ENCODE measurements at regions not wholly inside any gene's neighbourhood (a gene's known extent, or its start where the extent isn't known, plus 50 kb on each side); places are given as distances from the start of the nearest gene placed in this dataset.

DNA sequence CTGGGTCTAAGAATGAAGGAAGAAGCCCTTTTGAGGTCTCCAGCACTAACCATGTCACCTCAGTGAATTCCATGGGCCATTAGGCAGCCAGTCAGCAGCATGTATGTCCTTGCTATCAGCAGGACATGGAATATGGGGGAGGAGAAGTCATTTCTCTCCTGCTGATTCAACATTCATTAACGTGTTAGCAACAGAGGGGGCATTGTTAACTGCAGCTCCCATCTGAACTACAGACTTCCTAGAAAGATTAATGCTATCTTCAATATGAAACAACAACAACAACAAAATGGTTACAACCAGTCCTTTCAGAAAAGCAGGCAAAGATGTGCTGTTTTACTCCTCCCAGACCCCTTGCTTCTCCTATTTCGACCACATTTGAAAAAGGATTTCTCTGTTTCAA is 120.4 kb upstream of the SLC34A2 start:
- H3K4me3 ChIP-seq (ENCODE audit: low read depth, low read length) = no peak overlapping the region
- no peak for DNase-seq (ENCODE audit: low read depth)
- TF ChIP-seq CTCF (IDR thresholded peaks at IDR 0.05; ENCODE audit: control insufficient read depth, extremely low read depth, insufficient read depth) = no peak

DNA sequence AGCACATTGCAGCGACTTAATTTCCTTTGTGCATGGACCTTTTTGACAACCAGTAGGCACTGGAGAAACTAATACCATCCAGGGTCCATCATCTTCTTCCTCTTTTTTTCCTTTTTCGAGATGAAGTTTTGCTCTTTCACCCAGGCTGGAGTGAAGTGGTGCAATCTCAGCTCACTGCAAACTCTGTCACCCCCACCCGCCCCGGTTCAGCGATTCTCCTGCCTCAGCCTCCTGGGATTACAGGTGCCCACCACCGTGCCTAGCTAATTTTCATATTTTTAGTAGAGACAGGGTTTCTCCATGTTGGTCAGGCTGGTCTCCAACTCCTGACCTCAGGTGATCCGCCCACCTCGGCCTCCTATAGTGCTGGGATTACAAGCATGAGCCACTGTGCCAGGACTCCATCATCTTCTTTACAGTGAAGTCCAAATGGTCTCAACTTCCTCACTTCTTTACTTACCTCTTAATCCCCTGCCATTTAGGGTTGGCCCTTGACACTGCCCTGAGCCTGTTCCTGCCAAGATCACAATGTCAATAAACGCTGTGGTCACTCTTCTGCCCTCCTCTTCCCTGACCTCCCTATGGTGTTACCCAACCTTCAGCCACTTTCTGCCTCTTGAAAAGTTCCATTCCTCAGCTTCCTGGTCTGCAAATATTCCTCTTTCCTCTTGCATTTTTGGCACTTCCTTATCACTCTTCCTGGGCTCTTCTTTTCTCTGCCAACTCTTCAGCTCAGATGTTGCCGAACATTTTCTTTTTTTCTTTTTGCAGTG is 119.8 kb upstream of the SLC34A2 start:
- no peak for TF ChIP-seq CTCF (IDR thresholded peaks at IDR 0.05; ENCODE audit: control insufficient read depth, extremely low read depth, insufficient read depth)

DNA sequence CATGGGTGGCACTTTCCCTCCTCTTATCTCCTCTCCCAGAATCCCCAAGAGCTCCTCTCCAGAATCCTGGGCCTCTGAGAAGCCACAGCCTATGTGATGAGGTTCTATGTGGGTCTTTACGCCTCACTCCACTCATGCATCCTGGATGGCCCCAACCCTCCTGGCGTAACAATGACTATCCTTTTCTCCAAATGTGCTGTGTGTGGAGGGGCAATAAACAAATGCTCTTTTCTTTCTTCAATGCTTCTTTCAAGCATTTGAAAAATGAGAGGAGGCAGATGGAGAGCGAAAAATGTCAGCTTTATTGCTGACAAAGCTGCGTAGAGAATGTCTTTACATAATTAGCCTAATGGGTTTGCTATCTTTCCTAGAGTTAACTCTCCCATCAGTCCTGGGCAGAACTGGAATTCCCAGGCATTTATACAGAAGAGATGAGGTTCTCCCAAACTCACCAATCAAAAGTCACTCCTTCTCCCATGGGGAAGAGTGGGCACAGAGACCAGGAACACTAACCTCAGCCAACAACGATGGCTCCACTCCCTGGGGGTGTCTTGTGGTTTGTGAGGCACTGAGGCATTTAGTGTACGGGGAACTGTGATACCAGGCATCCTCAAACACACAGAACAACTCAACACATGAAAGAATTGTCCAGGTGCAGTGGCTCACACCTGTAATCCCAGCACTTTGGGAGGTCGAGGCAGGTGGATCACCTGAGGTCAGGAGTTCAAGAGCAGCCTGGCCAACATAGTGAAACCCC is 118.9 kb upstream of the SLC34A2 start:
- H3K4me3 ChIP-seq (ENCODE audit: low read depth, low read length) = no peak overlapping the region

More for the DNA sequence above, 119.8 kb upstream of the SLC34A2 start:
- no peak overlapping the region for H3K4me3 ChIP-seq (ENCODE audit: low read depth, low read length)
- no peak for DNase-seq (ENCODE audit: low read depth)

GRCh38 chr4:25538430-25538829 is 117.2 kb upstream of the SLC34A2 start:
- H3K4me3 ChIP-seq (ENCODE audit: low read depth, low read length) = no peak overlapping the region
- DNase-seq (ENCODE audit: low read depth) = no peak
- no peak for TF ChIP-seq CTCF (IDR thresholded peaks at IDR 0.05; ENCODE audit: control insufficient read depth, extremely low read depth, insufficient read depth)

More for the DNA sequence above, 118.9 kb upstream of the SLC34A2 start:
- TF ChIP-seq CTCF (IDR thresholded peaks at IDR 0.05; ENCODE audit: control insufficient read depth, extremely low read depth, insufficient read depth) = no peak
- no peak for DNase-seq (ENCODE audit: low read depth)

DNA sequence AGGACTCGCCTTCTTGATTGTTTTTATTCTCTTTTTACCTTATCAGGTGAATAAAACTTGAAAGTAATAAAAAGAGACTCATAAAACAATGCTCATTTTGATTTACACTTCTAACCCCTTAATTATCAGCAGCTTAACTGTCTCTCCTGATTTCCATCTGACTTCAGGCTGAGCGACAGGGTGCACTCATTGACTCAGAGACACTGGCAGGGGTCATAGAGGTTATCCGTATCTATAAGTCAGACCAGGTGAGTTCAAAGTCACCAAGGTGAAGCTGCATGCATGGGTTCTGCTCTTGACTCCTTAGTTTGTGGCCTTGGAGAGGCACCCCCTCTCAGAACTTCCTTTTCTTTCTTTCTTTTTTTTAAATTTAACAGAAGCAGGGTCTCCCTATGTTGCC is 116.4 kb upstream of the SLC34A2 start:
- no peak for DNase-seq (ENCODE audit: low read depth)
- TF ChIP-seq CTCF (IDR thresholded peaks at IDR 0.05; ENCODE audit: control insufficient read depth, extremely low read depth, insufficient read depth) = no peak
- H3K4me3 ChIP-seq (ENCODE audit: low read depth, low read length) = no peak overlapping the region

GRCh38 chr4:25540734-25541133 is 114.9 kb upstream of the SLC34A2 start:
- H3K4me3 ChIP-seq (ENCODE audit: low read depth, low read length) = no peak overlapping the region
- DNase-seq (ENCODE audit: low read depth) = no peak
- TF ChIP-seq CTCF (IDR thresholded peaks at IDR 0.05; ENCODE audit: control insufficient read depth, extremely low read depth, insufficient read depth) = no peak

Data from LNCaP clone FGC (cell line).